Liver (tissue), 8 donors: ENCODE measurements at regions not wholly inside any gene's neighbourhood (a gene's known extent, or its start where the extent isn't known, plus 50 kb on each side); places are given as distances from the start of the nearest gene placed in this dataset.

Experiments
- DNase-seq: peaks from one replicate; pipeline ENCODE4 v3.0.0-alpha.2; 2017; ENCODE audit warnings: low spot score
- H3K27ac ChIP-seq, 2 donors: one replicate each; pipeline ENCODE4 v1.7.0; 2013; ENCODE audit warnings: inconsistent platforms in 2 of 2, low read length in 2 of 2, control low read depth in 1 of 2, low read depth in 1 of 2, mild to moderate bottlenecking in 1 of 2
- H3K27me3 ChIP-seq, 4 donors: one replicate each; pipeline versions ENCODE4 v1.6.1 to v1.7.0; 2013; ENCODE audit warnings: low read length in 3 of 4, inconsistent platforms in 1 of 4, mild to moderate bottlenecking in 1 of 4, moderate library complexity in 1 of 4; ENCODE audit not compliant: control insufficient read depth in 4 of 4, insufficient read depth in 4 of 4
- H3K36me3 ChIP-seq, 4 donors: one replicate each; pipeline versions ENCODE4 v1.6.1 to v1.7.0; 2013; ENCODE audit warnings: low read length in 3 of 4, mild to moderate bottlenecking in 3 of 4, low read depth in 1 of 4, moderate library complexity in 1 of 4; ENCODE audit not compliant: control insufficient read depth in 4 of 4, insufficient read depth in 3 of 4
- H3K4me1 ChIP-seq, 4 donors: one replicate each; pipeline versions ENCODE4 v1.6.1 to v1.7.0; 2013; ENCODE audit warnings: low read length in 3 of 4, mild to moderate bottlenecking in 3 of 4, moderate library complexity in 1 of 4; ENCODE audit not compliant: control insufficient read depth in 4 of 4, insufficient read depth in 4 of 4
- H3K4me3 ChIP-seq, 3 donors: one replicate each; pipeline versions ENCODE4 v1.6.1 to v1.7.0; 2013; ENCODE audit warnings: low read length in 3 of 3, control low read depth in 1 of 3, low read depth in 1 of 3, mild to moderate bottlenecking in 1 of 3
- H3K9ac ChIP-seq, 2 donors: one replicate each; pipeline ENCODE4 v1.7.0; 2013; ENCODE audit warnings: low read length in 2 of 2, mild to moderate bottlenecking in 2 of 2, moderate library complexity in 2 of 2, control low read depth in 1 of 2, low read depth in 1 of 2
- H3K9me3 ChIP-seq, 4 donors: one replicate each; pipeline versions ENCODE4 v1.6.1 to v1.7.0; 2013; ENCODE audit warnings: low read length in 3 of 4; ENCODE audit not compliant: control insufficient read depth in 4 of 4
- EGR1 ChIP-seq, 2 donors: IDR thresholded peaks; 2 replicates each; pipeline ENCODE4 v1.6.1; 2016 to 2018; ENCODE audit warnings: antibody characterized with exemption in 2 of 2, low read depth in 2 of 2
- FOXA1 ChIP-seq: IDR thresholded peaks from 2 replicates; pipeline ENCODE4 v1.6.1; 2016; ENCODE audit warnings: antibody characterized with exemption
- FOXA2 ChIP-seq: IDR thresholded peaks from 2 replicates; pipeline ENCODE4 v1.6.1; 2016; ENCODE audit warnings: antibody characterized with exemption
- GABPA ChIP-seq, 2 donors: IDR thresholded peaks in 1 of 2; conservative IDR thresholded peaks in 1 of 2; 2 replicates each; pipeline ENCODE4 v1.6.1; 2016; ENCODE audit warnings: antibody characterized with exemption in 2 of 2, mild to moderate bottlenecking in 1 of 2, moderate library complexity in 1 of 2
- HNF4A ChIP-seq, 2 donors: conservative IDR thresholded peaks; 2 replicates each; pipeline ENCODE4 v1.6.1; 2016; ENCODE audit warnings: antibody characterized with exemption in 2 of 2, mild to moderate bottlenecking in 2 of 2
- HNF4G ChIP-seq: IDR thresholded peaks from 2 replicates; pipeline ENCODE4 v1.6.1; 2016; ENCODE audit warnings: antibody characterized with exemption
- JUND ChIP-seq, 2 donors: IDR thresholded peaks; 2 replicates each; pipeline ENCODE4 v1.6.1; 2016; ENCODE audit warnings: antibody characterized with exemption in 2 of 2
- NR2F2 ChIP-seq: IDR thresholded peaks from 2 replicates; pipeline ENCODE4 v1.6.1; 2016; ENCODE audit warnings: antibody characterized with exemption
- RAD21 ChIP-seq, 2 donors: IDR thresholded peaks; 2 replicates each; pipeline ENCODE4 v1.6.1; 2016; ENCODE audit warnings: antibody characterized with exemption in 2 of 2, mild to moderate bottlenecking in 2 of 2
- RXRA ChIP-seq, 2 donors: IDR thresholded peaks; 2 replicates each; pipeline ENCODE4 v1.6.1; 2017 to 2018; ENCODE audit warnings: antibody characterized with exemption in 2 of 2, mild to moderate bottlenecking in 1 of 2
- SP1 ChIP-seq: IDR thresholded peaks from 2 replicates; pipeline ENCODE4 v1.6.1; 2018; ENCODE audit warnings: antibody characterized with exemption, mild to moderate bottlenecking
- TAF1 ChIP-seq: conservative IDR thresholded peaks from 2 replicates; pipeline ENCODE4 v1.6.1; 2016; ENCODE audit warnings: antibody characterized with exemption, mild to moderate bottlenecking
- YY1 ChIP-seq: IDR thresholded peaks from 2 replicates; pipeline ENCODE4 v1.6.1; 2016; ENCODE audit warnings: antibody characterized with exemption, mild to moderate bottlenecking
- WGBS: extraction: QIAGEN DNeasy Blood & Tissue Kit; methylation state at CpG from one replicate; pipeline ENCODE4 v1.1.7; 2013; 5-methylcytosine and 5-hydroxymethylcytosine counted together
- TF ChIP-seq, protein P1 (sequence below): IDR thresholded peaks from 2 replicates; pipeline ENCODE4 v1.6.1; 2016; ENCODE audit warnings: antibody characterized with exemption
- TF ChIP-seq, protein P2 (sequence below): IDR thresholded peaks from 2 replicates; pipeline ENCODE4 v1.6.1; 2016; ENCODE audit warnings: antibody characterized with exemption, mild to moderate bottlenecking
- TF ChIP-seq, protein P3 (sequence below): IDR thresholded peaks from 2 replicates; pipeline ENCODE4 v1.6.1; 2016; ENCODE audit warnings: antibody characterized with exemption
- TF ChIP-seq, protein P4 (sequence below): IDR thresholded peaks from 2 replicates; pipeline ENCODE4 v1.6.1; 2016; ENCODE audit warnings: antibody characterized with exemption
- TF ChIP-seq, protein P5 (sequence below): fragments of 150-350 bp; IDR thresholded peaks from 2 replicates; pipeline ENCODE4 v1.5.1; 2017; ENCODE audit warnings: improper control_type of control experiment, low read depth, low read length; ENCODE audit not compliant: missing input control
- donor health status: healthy.
- donor health status: healthy.
- donor health status: healthy.
- donor health status: healthy.
- donor health status: healthy.

DNA sequence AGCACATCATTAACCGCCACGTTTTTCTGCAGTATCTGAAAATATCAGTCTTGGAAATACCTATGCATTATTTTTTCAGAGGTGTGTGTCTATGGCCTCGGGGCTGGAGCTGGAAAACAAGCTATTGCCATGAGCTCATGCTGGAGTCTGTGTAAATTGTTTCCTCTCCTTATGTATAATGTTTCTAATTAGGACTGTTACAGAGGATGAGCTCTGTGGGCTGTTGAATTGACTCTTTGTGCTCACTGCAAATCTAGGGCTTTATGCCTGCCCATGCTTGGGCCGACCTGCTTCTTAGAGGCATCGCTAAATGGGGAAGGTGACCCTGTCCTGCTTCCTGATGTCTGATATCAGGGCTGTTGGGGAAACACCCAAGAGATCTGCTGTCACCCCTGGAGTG is 80.8 kb upstream of the SLC22A16 start:
- H3K9me3 ChIP-seq = no peaks in the 10 kb centered on the region
- no peaks in the 10 kb centered on the region for H3K36me3 ChIP-seq
- H3K4me1 ChIP-seq = peaks cover 0 to 4% (median 3%) of the 10 kb centered on the region in 4 donors
- H3K27ac ChIP-seq = no peak overlapping the region
- H3K27me3 ChIP-seq = no peaks in the 10 kb centered on the region
- no peak for DNase-seq
- no peak overlapping the region for H3K9ac ChIP-seq
- WGBS = 86% methylated on average over 5 of the region's 5 CpGs
- TF ChIP-seq HNF4G (no peak), JUND (IDR thresholded peaks at IDR 0.05) (no peak), TAF1 (no peak), NR2F2 (no peak), GABPA (IDR thresholded peaks at IDR 0.05 in 1 of 2, conservative IDR thresholded peaks at IDR 0.05 in 1 of 2) (no peak), SP1 (no peak), RAD21 (IDR thresholded peaks at IDR 0.05) (no peak), YY1 (no peak), HNF4A (conservative IDR thresholded peaks at IDR 0.05) (no peak)
- TF ChIP-seq, protein P1, sequence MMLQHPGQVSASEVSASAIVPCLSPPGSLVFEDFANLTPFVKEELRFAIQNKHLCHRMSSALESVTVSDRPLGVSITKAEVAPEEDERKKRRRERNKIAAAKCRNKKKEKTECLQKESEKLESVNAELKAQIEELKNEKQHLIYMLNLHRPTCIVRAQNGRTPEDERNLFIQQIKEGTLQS = no peak
- H3K4me3 ChIP-seq = no peak overlapping the region

DNA sequence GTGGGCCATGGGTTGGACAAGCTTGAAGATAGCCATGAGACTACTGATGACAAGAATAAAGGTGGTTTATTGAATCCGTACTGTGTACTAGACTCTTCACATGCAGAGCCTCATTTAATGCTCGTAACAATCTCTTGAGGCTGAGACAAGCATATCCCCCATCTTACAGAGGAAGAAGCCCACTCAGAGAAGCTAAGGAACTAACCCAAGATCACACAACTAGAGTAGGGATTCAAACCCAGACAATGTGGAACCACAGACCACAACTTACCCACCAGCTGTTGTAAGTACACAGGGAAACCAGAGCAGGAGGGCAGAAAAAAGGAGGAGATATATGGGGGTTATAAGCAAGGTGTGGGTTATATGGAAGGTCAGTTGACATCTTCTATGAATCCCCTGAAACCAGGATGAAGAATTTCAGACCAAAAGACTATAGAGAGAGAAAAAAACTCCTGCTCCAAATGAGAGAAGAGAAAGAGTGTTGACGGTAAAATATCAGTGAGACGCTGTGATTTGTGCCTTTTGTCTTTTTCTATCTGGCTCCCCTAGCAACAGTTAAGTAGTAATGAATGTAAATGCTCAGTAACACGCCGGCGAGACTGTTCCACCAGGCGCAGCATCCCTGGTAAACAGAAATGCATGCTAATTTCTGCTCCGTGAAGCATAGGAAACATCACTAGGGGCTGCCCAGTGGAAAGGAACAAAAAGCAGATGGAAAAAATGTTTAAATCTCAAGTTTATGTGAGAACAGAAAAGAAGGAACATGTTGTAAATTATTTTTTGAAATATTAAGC is 80.1 kb upstream of the SLC22A16 start:
- Histone ChIP-seq H3K36me3 (no peaks in the 10 kb centered on the region), H3K27ac (no peak overlapping the region), H3K9ac (no peak overlapping the region), H3K27me3 (no peaks in the 10 kb centered on the region), H3K9me3 (peaks cover 0 to 4% (median 0%) of the 10 kb centered on the region in 4 donors), H3K4me1 (peaks cover 0 to 4% (median 3%) of the 10 kb centered on the region in 4 donors), H3K4me3 (no peak overlapping the region)
- no peak for DNase-seq
- no peak for TF ChIP-seq YY1
- no peak for TF ChIP-seq FOXA1
- TF ChIP-seq, protein P2, sequence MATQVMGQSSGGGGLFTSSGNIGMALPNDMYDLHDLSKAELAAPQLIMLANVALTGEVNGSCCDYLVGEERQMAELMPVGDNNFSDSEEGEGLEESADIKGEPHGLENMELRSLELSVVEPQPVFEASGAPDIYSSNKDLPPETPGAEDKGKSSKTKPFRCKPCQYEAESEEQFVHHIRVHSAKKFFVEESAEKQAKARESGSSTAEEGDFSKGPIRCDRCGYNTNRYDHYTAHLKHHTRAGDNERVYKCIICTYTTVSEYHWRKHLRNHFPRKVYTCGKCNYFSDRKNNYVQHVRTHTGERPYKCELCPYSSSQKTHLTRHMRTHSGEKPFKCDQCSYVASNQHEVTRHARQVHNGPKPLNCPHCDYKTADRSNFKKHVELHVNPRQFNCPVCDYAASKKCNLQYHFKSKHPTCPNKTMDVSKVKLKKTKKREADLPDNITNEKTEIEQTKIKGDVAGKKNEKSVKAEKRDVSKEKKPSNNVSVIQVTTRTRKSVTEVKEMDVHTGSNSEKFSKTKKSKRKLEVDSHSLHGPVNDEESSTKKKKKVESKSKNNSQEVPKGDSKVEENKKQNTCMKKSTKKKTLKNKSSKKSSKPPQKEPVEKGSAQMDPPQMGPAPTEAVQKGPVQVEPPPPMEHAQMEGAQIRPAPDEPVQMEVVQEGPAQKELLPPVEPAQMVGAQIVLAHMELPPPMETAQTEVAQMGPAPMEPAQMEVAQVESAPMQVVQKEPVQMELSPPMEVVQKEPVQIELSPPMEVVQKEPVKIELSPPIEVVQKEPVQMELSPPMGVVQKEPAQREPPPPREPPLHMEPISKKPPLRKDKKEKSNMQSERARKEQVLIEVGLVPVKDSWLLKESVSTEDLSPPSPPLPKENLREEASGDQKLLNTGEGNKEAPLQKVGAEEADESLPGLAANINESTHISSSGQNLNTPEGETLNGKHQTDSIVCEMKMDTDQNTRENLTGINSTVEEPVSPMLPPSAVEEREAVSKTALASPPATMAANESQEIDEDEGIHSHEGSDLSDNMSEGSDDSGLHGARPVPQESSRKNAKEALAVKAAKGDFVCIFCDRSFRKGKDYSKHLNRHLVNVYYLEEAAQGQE = no peak
- TF ChIP-seq, protein P3, sequence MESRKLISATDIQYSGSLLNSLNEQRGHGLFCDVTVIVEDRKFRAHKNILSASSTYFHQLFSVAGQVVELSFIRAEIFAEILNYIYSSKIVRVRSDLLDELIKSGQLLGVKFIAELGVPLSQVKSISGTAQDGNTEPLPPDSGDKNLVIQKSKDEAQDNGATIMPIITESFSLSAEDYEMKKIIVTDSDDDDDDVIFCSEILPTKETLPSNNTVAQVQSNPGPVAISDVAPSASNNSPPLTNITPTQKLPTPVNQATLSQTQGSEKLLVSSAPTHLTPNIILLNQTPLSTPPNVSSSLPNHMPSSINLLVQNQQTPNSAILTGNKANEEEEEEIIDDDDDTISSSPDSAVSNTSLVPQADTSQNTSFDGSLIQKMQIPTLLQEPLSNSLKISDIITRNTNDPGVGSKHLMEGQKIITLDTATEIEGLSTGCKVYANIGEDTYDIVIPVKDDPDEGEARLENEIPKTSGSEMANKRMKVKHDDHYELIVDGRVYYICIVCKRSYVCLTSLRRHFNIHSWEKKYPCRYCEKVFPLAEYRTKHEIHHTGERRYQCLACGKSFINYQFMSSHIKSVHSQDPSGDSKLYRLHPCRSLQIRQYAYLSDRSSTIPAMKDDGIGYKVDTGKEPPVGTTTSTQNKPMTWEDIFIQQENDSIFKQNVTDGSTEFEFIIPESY = no peak
- no peak for TF ChIP-seq FOXA2
- no peak for TF ChIP-seq HNF4A (conservative IDR thresholded peaks at IDR 0.05)
- no peak for TF ChIP-seq JUND (IDR thresholded peaks at IDR 0.05)
- TF ChIP-seq GABPA (IDR thresholded peaks at IDR 0.05 in 1 of 2, conservative IDR thresholded peaks at IDR 0.05 in 1 of 2) = no peak
- no peak for TF ChIP-seq RAD21 (IDR thresholded peaks at IDR 0.05)
- no peak for TF ChIP-seq RXRA (IDR thresholded peaks at IDR 0.05)
- TF ChIP-seq SP1 = no peak
- no peak for TF ChIP-seq HNF4G
- TF ChIP-seq, protein P4, sequence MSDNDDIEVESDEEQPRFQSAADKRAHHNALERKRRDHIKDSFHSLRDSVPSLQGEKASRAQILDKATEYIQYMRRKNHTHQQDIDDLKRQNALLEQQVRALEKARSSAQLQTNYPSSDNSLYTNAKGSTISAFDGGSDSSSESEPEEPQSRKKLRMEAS = no peak
- TF ChIP-seq, protein P1 = no peak
- TF ChIP-seq NR2F2 = no peak
- TF ChIP-seq EGR1 (IDR thresholded peaks at IDR 0.05; ENCODE audit: low read depth in 2 of 2) = no peak
- TF ChIP-seq, protein P5, sequence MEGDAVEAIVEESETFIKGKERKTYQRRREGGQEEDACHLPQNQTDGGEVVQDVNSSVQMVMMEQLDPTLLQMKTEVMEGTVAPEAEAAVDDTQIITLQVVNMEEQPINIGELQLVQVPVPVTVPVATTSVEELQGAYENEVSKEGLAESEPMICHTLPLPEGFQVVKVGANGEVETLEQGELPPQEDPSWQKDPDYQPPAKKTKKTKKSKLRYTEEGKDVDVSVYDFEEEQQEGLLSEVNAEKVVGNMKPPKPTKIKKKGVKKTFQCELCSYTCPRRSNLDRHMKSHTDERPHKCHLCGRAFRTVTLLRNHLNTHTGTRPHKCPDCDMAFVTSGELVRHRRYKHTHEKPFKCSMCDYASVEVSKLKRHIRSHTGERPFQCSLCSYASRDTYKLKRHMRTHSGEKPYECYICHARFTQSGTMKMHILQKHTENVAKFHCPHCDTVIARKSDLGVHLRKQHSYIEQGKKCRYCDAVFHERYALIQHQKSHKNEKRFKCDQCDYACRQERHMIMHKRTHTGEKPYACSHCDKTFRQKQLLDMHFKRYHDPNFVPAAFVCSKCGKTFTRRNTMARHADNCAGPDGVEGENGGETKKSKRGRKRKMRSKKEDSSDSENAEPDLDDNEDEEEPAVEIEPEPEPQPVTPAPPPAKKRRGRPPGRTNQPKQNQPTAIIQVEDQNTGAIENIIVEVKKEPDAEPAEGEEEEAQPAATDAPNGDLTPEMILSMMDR = no peak
- TF ChIP-seq TAF1 = no peak
- WGBS = 96% methylated on average over 9 of the region's 9 CpGs
